HFFc6 (cell line): ENCODE measurements at regions not wholly inside any gene's neighbourhood (a gene's known extent, or its start where the extent isn't known, plus 50 kb on each side); places are given as distances from the start of the nearest gene placed in this dataset.

Experiments used
- DNase-seq: peaks from one replicate; pipeline ENCODE4 v3.0.0-alpha.2; 2018
- H3K27ac Mint-ChIP-seq: 2 replicates; pipeline ENCODE4 v1.8.0; 2020; ENCODE audit warnings: mild to moderate bottlenecking, mixed read lengths
- H3K27me3 Mint-ChIP-seq: 2 replicates; pipeline ENCODE4 v1.8.0; 2021; ENCODE audit warnings: mild to moderate bottlenecking, moderate library complexity, mixed read lengths; ENCODE audit not compliant: insufficient read depth
- H3K36me3 Mint-ChIP-seq: 2 replicates; pipeline ENCODE4 v1.8.0; 2021; ENCODE audit warnings: low read depth, mixed read lengths
- H3K4me1 Mint-ChIP-seq: 2 replicates; pipeline ENCODE4 v1.8.0; 2020; ENCODE audit warnings: low read depth, mixed read lengths
- H3K4me3 Mint-ChIP-seq: 2 replicates; pipeline ENCODE4 v1.8.0; 2020; ENCODE audit warnings: mild to moderate bottlenecking, moderate library complexity, mixed read lengths
- H3K9me3 Mint-ChIP-seq: 2 replicates; pipeline ENCODE4 v1.8.0; 2020; ENCODE audit warnings: mild to moderate bottlenecking, mixed read lengths
- CTCF ChIP-seq: fragments of 200-600 bp; sonication (generic); IDR thresholded peaks from 2 replicates; pipeline ENCODE4 v1.5.0; 2021; ENCODE audit warnings: antibody characterized with exemption, mild to moderate bottlenecking

- Mint-ChIP-seq H3K4me3 (no peak overlapping the region), H3K9me3 (no peaks in the 10 kb centered on the region), H3K27me3 (peaks cover 4% of the 10 kb centered on the region; the same call in 1 of the 2 replicates), H3K36me3 (no peaks in the 10 kb centered on the region), H3K4me1 (peaks cover 10% of the 10 kb centered on the region), H3K27ac (no peak overlapping the region)
- no peak for TF ChIP-seq CTCF
- no peak for DNase-seq
These were observed 106.5 kb upstream of the COX10 start for GRCh38 chr17:13962716-13963240.

GRCh38 chr17:13967416-13967815, 101.9 kb upstream of the COX10 start:
- Mint-ChIP-seq H3K9me3 (no peaks in the 10 kb centered on the region), H3K4me1 (no peaks in the 10 kb centered on the region), H3K27me3 (peaks cover 8% of the 10 kb centered on the region; the same call in 1 of the 2 replicates), H3K4me3 (no peak overlapping the region), H3K36me3 (no peaks in the 10 kb centered on the region), H3K27ac (no peak overlapping the region)
- no peak for DNase-seq
- TF ChIP-seq CTCF, result no peak

DNA sequence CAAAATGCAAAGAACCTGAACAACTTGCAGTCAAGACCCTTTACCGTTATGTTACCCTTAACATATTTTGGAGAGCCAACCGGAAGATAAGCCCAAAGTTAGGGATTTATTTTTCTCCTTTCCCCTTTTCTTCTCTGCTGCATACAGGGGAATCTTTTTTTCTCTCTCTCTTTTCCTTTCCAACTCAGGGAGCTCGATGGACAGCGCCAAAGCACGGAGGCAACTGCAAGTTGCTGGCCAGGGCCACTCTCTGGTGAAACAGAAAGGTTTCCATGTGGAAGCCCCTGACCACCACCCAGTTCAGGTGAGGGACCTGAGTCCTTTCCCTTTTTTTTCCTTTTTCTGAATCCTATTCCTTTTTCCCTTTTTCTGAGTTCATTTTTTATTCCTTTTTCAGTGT, 98.8 kb upstream of the COX10 start:
- no peaks in the 10 kb centered on the region for H3K4me1 Mint-ChIP-seq
- no peak for DNase-seq
- TF ChIP-seq CTCF, result no peak
- H3K27ac Mint-ChIP-seq, result no peak overlapping the region
- H3K9me3 Mint-ChIP-seq, result no peaks in the 10 kb centered on the region
- no peak overlapping the region; the same call in 1 of the 2 replicates for H3K4me3 Mint-ChIP-seq
- no peaks in the 10 kb centered on the region for H3K36me3 Mint-ChIP-seq
- H3K27me3 Mint-ChIP-seq, result peaks cover 8% of the 10 kb centered on the region; the same call in 1 of the 2 replicates

DNA sequence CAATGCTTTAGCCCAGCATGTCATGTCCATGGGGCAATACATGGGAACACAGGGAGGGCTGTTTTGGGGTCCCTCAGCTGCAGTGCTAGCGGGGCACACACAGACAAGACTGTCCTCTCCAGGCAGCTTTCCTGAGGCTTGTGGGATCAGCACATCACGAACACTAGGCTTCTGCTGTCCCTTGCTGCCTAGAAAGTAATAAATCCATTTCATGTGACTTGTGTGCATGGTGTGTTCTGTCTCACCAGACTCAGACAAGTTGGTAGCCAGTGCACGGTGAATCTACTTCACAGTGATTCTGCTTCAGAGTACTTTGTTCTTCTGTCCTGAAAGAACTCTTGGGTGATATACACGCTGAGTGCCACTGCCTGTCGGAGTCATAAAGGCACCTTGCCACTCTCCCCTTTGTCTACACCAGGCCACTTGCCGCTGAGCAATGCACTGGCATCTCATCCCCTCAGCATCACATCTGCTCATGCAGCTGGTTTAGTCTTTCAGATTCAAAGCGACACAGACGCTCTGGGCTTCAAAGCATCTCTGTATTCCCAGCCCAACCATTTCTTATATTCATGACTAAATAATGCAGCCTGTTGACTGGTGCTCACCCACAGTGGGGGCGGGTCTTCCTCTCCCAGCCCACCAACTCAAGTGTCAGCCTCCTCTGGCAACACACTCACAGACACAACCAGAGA, 95.2 kb upstream of the COX10 start:
- H3K4me3 Mint-ChIP-seq, result no peak overlapping the region
- no peaks in the 10 kb centered on the region for H3K4me1 Mint-ChIP-seq
- no peak for TF ChIP-seq CTCF
- no peak for DNase-seq
- peaks cover 4% of the 10 kb centered on the region; the same call in 1 of the 2 replicates for H3K27me3 Mint-ChIP-seq
- H3K9me3 Mint-ChIP-seq, result no peaks in the 10 kb centered on the region
- H3K36me3 Mint-ChIP-seq, result 0 out of 2 replicates have a peak, but pooled peaks cover 3% of the 10 kb centered on the region
- no peak overlapping the region for H3K27ac Mint-ChIP-seq

DNA sequence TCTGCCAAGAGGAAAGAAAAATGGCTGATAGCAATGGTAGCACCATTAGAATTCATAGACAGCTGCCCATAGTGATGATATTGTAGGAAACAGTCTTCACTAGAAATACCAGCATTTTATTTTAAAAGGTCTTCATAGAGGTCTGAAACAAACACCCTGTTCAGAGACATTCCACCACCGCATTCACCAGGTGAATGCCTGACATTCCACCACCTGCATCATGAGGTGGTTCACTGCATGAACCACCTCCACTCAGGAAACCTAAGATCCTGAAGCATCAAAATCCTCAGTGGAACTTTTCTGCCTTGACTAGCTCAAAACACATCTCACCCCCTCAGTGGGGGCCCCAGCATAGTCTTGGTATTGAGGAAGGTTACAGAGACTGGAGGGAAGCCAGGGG, 91.5 kb upstream of the COX10 start:
- H3K9me3 Mint-ChIP-seq, result no peaks in the 10 kb centered on the region
- no peak for DNase-seq
- H3K36me3 Mint-ChIP-seq, result 0 out of 2 replicates have a peak, but pooled peaks cover 3% of the 10 kb centered on the region
- H3K4me3 Mint-ChIP-seq, result no peak overlapping the region
- H3K4me1 Mint-ChIP-seq, result peaks cover 8% of the 10 kb centered on the region; the same call in 1 of the 2 replicates
- no peaks in the 10 kb centered on the region for H3K27me3 Mint-ChIP-seq
- TF ChIP-seq CTCF, result no peak
- no peak overlapping the region for H3K27ac Mint-ChIP-seq
